Activated gamma-delta T cell treated with Interleukin-2 at 50 U/mL for 16 hours (primary cell): ENCODE measurements at regions not wholly inside any gene's neighbourhood (a gene's known extent, or its start where the extent isn't known, plus 50 kb on each side); places are given as distances from the start of the nearest gene placed in this dataset.
"Not testable (repeated sequence)": the region's sequence is repeated elsewhere in the genome, so short reads cannot be mapped to it uniquely, and the experiment has no call there.

Source experiments
- DNase-seq: peaks from one replicate; pipeline ENCODE4 v3.0.0-alpha.2; 2020

DNA sequence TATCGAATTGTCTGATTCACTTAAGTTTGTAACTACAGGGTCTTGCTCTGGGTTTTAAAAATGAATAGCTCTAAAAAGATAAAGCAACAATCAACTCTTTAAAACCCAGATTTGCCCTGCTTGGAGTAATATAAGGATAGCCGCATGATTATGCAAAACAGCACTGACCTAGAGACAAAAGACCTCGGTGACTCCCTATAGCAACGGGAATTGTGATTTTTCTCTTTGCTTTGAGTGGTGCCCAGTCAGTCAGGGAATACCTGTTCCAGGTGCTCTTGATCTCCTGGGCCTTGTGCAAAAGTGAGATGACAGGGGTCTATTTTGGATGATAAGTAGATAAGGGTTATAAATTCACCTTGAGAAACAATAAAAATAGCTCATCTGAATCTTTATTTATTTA is 336.3 kb upstream of the NOX3 start:
- no peak for DNase-seq

GRCh38 chr6:155791186-155791585 is 335.5 kb upstream of the NOX3 start:
- DNase-seq, result no peak

DNA sequence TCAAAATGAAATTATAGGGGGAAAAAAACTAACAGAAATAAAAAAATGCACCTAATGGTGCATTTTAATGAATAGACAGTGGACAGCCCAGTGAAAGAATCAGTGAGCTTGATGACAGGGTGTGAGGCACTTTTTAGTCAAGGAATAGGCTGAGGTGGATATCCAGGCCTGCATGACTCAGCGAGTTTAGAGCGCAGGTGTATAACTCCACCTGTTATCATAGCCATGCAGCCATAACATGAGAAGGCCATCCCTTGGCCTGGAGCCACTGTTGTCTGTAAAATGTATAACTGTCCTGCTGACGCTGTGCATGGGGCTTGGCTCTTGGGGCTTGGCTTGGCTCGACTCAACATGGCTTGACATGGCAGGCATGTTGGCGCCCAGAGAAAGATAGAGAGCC is 331.5 kb upstream of the NOX3 start:
- no peak for DNase-seq

DNA sequence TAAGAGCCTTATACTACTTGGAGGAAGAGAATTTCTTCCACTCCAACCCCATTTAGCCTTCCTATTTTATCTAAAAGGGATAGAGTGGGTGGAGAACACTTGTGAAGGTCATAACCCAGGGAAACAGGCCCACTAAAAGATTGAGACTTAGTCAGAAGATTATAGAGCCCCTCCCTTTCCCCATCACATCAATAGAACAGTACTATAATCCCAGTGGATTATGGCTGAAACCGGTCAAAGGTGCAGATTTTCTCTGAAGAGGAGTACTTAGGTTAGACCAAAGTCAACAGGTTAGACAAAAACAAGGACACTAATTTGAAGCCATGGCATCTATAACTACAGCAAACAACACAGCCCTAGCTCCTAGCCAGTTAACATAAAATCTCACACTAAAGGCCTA is 330.9 kb upstream of the NOX3 start:
- no peak for DNase-seq

DNA sequence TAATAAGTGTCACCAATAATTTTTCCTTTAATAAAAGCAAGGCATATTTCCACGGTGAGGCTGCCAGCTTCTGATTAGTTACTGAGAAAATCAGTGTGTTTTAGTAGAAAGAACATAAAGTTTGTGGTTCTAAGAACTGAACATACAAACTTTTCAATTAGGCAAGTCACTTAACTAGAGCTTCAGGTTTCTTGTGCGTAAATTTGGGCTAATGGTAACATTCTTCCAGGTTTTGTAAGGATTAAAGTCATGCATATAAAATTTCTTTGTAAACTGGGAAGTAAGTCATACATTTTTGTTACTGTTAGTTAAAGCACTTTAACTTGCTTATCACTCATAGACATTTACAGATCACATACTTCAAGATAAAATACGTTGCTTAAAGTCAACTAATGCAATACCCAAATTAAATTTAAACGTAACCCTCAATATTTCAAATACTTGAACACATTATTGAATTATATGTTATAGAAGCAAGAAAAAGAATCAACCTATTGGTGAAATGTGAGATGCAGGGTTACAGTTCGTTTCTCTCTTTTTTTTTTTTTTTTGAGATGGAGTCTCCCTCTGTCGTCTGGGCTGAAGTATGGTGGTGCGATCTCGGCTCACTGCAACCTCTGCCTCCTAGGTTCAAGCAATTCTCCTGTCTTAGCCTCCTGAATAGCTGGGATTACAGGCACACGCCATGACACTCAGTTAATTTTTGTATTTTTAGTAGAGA is 327.3 kb upstream of the NOX3 start:
- no peak for DNase-seq

DNA sequence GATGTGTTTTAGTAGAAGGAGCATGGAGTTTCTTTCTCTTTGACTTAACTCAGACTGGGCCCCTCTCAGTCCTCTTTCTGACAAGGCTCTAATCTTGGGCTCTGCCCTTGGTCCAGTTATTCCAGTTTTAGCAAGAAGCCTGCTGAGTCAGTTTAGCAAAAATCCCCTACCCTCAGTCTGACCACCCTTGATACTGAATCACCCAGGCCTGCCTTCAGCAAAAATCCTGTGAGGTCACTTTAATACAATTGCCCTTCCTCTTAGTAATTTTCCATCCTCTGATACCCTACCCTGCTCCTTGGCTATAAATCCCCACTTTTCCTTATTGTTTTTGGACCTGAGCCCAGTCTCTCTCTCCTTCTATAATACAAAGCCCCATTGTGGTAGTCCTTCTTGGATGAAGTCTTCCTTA is 326.7 kb upstream of the NOX3 start:
- no peak for DNase-seq

- no peak for DNase-seq
Observed at GRCh38 chr6:155779456-155779855, 323.8 kb upstream of the NOX3 start.

- DNase-seq, result no peak
Observed at GRCh38 chr6:155778336-155778735, 322.7 kb upstream of the NOX3 start.

- DNase-seq, result no peak
Observed at GRCh38 chr6:155771822-155772221, 316.2 kb upstream of the NOX3 start.

DNA sequence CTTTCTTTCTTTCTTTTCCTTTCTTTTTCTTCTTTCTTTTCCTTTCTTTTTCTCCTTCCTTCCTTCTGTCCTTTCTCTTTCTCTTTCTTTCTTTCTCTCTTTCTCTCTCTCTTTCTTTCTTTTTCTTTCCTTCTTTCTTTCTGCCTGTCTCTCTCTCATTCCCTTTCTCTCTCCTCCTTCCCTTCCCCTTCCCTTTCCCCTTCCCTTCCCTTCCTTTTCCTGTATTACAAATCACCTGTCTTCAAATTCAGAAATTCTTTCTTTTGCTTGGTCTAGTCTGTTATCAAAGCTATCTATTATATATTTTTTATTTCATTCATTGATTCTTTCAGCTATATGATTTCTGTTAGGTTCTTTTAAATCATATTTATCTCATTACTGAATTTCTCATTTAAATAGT is 315.2 kb upstream of the NOX3 start:
- no peak for DNase-seq

GRCh38 chr6:155770313-155770712 is 314.7 kb upstream of the NOX3 start:
- DNase-seq, result no peak

GRCh38 chr6:155765275-155766194 is 309.9 kb upstream of the NOX3 start:
- DNase-seq, result no peak

DNA sequence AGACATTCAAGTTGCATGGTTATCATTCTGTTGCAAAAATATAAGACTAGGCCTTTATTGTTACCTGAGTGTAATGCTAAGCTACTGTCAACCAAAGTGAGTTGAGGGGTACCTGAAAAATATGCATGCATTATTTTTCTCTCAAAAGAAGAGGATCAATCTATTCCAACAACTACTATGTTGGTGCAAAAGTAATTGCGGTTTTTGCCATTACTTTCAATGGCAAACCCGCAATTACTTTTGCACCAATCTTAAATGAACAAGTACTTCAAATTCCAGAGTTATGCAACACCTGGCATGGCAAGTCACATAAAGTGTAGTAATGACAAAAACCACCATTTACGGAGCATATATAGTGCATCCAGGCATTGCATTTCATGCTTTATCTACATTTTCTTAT is 307.0 kb upstream of the NOX3 start:
- DNase-seq, result no peak

GRCh38 chr6:155755452-155755851 is 299.8 kb upstream of the NOX3 start:
- DNase-seq, result no peak

DNA sequence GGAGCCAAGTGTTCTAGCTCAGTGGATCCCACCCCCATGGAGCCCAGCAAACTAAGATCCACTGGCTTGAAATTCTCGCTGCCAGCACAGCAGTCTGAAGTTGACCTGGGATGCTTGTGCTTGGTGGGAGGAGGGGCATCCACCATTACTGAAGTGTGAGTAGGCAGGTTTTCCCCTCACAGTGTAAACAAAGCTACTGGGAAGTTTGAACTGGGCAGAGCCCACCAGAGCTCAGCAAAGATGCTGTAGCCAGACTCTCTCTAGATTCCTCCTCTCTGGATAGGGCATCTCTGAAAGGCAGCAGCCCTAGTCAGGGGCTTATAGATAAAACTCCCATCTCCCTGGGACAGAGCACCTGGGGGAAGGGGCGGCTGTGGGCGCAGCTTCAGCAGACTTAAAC is 293.1 kb upstream of the NOX3 start:
- DNase-seq, result not testable (repeated sequence)

DNA sequence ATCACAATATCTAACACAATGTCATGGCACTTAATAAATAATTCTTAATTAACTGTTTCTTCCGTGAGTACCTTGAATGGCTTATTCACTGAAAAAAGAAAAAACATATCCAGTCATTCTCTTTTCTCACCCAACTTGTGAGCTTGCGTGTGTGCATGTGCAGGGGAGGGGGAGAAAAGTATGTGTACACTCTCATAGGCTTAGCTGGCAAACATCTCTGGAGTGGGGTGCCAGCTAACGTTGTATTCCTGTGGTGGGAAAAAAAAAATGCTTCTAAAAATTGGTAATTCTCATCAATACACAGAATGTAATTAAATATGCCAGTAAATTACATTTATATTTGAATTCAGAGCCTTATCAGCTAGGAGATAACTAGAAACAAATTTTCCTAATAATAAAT is 291.9 kb upstream of the NOX3 start:
- no peak for DNase-seq

- DNase-seq, result no peak
Observed at GRCh38 chr6:155740781-155741399, 285.3 kb upstream of the NOX3 start.

- DNase-seq, result no peak
Observed at GRCh38 chr6:155738602-155739105, 283.0 kb upstream of the NOX3 start.

DNA sequence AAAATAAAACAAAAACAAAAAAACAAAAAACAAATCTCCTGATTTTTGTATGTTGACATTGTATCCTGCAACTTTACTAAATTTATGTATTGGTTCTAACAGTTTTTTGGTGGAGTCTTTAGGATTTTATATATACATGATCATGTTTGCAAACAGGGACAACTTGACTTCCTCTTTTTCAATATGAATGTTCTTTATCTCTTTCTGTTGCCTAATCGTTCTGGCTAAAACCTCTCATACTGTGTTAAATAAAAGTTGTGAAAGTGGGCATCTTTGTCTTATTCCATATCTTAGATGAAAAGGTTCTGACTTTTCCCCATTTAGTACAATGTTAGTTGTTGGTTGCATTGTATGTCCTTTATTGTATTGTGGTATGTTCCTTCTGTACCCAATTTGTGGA is 261.7 kb upstream of the NOX3 start:
- no peak for DNase-seq

GRCh38 chr6:155710704-155711103 is 255.1 kb upstream of the NOX3 start:
- no peak for DNase-seq

DNA sequence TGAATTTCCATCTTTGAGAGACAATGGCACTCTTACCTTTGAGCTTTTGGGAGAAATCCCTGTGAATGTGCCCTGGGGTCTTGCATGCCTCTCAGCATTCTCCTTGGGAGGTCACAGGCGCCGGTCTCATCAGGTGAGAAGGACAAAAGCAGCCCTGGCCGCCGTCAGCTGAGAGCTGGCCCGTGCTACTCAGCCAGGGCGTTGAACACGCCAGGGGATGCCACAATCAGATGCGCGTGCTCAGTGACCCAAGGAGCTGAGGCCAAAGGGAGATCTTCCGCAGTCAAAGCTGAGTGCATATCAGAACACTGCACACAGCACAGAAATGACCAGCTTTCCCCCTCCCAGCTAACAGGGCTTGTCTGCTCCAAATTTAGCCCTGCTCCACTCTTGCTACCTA is 253.6 kb upstream of the NOX3 start:
- no peak for DNase-seq

GRCh38 chr6:155708100-155708499 is 252.5 kb upstream of the NOX3 start:
- no peak for DNase-seq

DNA sequence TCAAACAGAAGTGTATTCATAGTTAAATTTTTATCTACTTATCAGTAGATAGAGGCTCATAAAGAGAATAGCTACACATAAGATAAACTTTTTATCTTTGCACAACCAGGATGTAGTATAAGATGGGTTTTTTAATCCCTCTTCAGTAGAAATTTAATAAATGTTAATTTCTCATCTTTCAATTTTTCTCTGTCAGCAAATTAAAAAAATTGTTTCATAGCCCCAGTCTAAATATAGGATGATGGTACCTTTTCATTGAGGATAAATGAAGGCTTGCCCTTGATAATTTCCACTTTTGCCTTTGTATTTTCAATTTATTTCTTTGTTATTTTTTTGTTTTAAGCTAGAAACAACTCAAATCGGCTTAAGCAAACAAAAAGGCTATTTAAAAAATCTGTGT is 251.2 kb upstream of the NOX3 start:
- no peak for DNase-seq

DNA sequence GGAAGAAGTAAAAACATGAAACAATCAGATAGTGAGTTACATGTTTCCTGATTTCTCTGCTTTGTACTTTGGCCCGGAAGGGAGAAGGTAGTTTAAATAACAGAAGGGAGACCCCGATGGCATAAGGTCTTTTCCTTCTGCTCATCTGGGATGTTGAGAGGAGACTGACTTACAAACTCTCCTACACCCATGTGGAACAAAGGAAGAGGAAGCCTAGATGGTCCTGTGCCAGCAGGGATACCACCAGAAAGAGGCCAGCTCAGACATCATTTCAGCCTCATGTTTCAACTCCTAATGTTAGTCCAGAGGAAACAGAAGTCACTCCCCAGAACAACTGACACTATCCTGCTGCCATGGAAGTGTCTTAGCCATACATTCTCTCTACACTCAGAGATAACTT is 250.7 kb upstream of the NOX3 start:
- DNase-seq, result no peak
